T-helper 1 cell treated with Interleukin-12 subunit alpha and Interleukin-12 subunit beta and Interleukin-4 antibody, amounts not matched to agents 30 μg/mL and 1 μg/mL, for 36 hours (primary cell): ENCODE measurements at regions not wholly inside any gene's neighbourhood (a gene's known extent, or its start where the extent isn't known, plus 50 kb on each side); places are given as distances from the start of the nearest gene placed in this dataset.
"Not testable (repeated sequence)": the region's sequence is repeated elsewhere in the genome, so short reads cannot be mapped to it uniquely, and the experiment has no call there.

Experiments
- H3K27ac Mint-ChIP-seq: one replicate; pipeline ENCODE4 v1.8.0; 2021; ENCODE audit warnings: mild to moderate bottlenecking, mixed read lengths
- H3K27me3 Mint-ChIP-seq: one replicate; pipeline ENCODE4 v1.8.0; 2021; ENCODE audit warnings: low read depth, mixed read lengths
- H3K36me3 Mint-ChIP-seq: one replicate; pipeline ENCODE4 v1.8.0; 2021; ENCODE audit warnings: low read depth, mixed read lengths
- H3K4me1 Mint-ChIP-seq: one replicate; pipeline ENCODE4 v1.8.0; 2021; ENCODE audit warnings: low read depth, mixed read lengths
- H3K4me3 Mint-ChIP-seq: one replicate; pipeline ENCODE4 v1.8.0; 2021; ENCODE audit warnings: mild to moderate bottlenecking, moderate library complexity, mixed read lengths
- H3K9me3 Mint-ChIP-seq: one replicate; pipeline ENCODE4 v1.8.0; 2021; ENCODE audit warnings: mixed read lengths

DNA sequence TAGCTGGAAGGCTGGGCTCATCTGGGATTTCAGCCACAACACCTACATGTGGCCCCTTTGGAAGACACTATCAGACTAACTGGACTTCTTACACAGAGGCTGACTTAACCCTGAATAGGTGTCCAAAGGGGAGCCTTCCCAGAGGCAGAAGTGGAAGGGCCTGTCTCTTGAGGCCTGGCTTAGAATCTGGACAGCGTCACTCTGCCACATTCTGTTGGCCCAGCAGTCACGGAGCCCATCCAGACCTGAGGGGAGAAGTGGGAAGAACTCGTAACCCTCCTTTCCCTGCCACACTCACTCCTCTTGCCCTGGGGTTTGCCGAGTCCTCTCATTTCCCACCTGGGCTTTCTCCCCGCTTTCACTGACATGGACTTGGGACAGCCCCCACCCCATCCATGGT lies 170.5 kb downstream of the C16orf95 start:
- no peak overlapping the region for H3K27ac Mint-ChIP-seq
- H3K27me3 Mint-ChIP-seq = peaks cover 1% of the 10 kb centered on the region

DNA sequence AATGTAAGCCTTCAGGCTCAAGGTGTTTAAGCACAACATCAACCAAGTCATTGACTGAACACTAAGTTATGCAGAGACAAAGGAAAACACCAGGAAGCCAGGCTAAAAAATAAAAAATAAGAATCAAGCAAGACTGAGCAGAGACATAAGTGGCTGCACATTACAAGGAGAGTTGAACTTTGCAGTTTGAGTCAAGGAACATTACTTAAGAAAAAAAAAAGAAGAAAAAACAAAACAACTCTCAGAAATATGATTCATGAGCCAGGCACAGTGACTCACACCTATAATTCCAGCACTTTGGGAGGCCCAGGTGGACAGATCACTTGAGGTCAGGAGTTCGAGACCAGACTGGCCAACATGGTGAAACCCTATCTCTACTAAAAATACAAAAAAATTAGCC lies 168.1 kb downstream of the C16orf95 start:
- Mint-ChIP-seq H3K27me3 (no peaks in the 10 kb centered on the region), H3K9me3 (peaks cover 55% of the 10 kb centered on the region), H3K36me3 (no peaks in the 10 kb centered on the region)

More for the DNA sequence above, 170.5 kb downstream of the C16orf95 start:
- no peak overlapping the region for H3K4me3 Mint-ChIP-seq
- H3K4me1 Mint-ChIP-seq = no peaks in the 10 kb centered on the region
- peaks cover 46% of the 10 kb centered on the region for H3K9me3 Mint-ChIP-seq
- no peaks in the 10 kb centered on the region for H3K36me3 Mint-ChIP-seq

DNA sequence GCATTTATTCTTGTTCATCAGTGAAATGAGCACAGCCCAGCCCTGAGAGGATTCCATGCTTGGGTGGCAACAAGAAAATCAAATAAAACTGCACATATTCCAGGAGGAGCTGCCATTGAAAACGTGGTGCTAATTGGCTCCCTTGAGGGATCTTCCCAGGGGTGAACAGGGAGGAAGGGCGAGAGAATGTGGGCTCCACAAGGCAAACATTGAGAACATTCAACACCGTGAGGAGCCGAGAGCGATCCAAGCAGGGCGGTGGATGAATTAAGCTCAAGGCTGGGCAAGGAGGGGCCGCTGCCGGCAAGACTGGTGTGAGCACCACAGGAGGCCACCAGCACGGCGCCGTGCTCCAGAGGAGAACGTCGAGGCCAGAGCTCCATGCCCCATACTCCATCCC lies 166.9 kb downstream of the C16orf95 start:
- Mint-ChIP-seq H3K27me3 (no peaks in the 10 kb centered on the region), H3K9me3 (peaks cover 52% of the 10 kb centered on the region), H3K36me3 (no peaks in the 10 kb centered on the region), H3K4me1 (no peaks in the 10 kb centered on the region), H3K4me3 (no peak overlapping the region), H3K27ac (no peak overlapping the region)

More for the DNA sequence above, 168.1 kb downstream of the C16orf95 start:
- Mint-ChIP-seq H3K4me1 (no peaks in the 10 kb centered on the region), H3K27ac (no peak overlapping the region), H3K4me3 (no peak overlapping the region)

DNA sequence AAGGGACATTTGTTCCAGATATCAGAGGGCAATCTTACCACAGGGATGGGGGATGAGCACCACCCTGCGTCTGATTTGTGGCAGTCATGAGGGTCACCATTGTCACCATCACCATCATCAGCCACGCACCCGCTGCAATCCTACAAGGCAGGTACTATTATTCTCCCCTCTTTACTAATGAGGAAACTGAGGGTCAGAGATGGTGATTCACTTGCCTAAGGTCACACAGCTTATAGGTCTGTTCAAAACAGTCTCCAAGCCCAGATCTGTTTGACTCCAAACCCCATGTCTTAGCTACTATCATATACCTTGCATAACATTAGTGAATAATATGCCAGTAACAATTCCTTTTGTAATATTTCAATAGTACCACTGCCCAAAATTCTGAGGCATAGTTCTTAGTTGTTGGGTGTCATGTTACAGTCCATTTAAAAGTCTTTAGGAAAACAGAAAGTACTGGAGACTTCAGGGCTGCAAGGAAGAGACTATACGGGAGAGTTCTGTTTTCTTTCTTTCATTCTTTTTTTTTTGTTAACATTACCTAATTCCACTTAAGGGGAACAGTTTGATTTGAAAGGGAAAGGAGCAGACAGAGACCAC lies 166.4 kb downstream of the C16orf95 start:
- H3K27ac Mint-ChIP-seq = no peak overlapping the region
- H3K36me3 Mint-ChIP-seq = no peaks in the 10 kb centered on the region
- H3K27me3 Mint-ChIP-seq = no peaks in the 10 kb centered on the region
- peaks cover 51% of the 10 kb centered on the region for H3K9me3 Mint-ChIP-seq
- H3K4me3 Mint-ChIP-seq = no peak overlapping the region
- no peaks in the 10 kb centered on the region for H3K4me1 Mint-ChIP-seq

DNA sequence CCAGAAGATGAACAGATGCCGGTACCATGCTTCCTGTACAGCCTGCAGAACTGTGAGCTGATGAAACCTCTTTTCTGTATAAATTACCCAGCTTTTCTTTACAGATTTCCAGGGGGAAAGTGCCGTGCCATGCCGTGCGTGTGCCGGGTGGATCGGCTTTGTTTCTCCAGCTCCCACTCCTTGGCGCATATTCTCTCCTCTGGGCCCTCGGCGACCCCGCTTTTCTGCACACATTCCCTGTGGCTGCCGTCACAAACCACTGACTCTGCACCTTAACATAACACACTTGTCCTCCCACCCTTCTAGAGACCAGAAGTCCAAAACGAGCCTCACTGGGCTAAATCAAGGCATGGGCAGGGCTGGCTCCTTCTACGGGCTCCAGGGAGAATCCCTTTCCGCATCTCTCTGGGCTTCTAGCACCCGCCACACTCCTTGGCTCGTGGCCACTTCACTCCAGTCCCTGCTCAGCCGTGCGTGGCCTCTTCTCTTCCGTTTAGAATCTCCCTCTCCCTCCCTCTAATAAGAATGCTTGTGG lies 164.9 kb downstream of the C16orf95 start:
- Mint-ChIP-seq H3K27ac (peak overlapping the region; percentile 31), H3K36me3 (no peaks in the 10 kb centered on the region)

DNA sequence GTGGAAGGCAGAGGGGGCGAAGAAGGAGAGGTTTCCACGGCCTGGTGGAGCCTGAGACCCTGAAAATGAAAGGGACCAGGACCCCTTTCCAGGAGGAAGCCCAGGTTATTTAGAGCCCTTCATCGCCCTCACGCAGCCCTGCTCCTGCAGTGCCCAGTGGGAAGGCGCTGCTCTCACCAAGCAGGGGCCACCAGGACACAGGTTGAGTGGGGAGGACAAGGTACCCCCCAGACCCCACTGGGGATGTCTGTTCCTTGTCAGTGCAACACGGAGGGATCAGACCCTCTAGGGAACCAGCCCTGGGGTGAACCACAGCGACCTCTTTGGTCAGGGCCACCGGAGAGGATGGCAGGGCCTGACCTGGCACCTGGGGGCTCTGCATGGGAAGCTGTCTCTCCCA lies 163.9 kb downstream of the C16orf95 start:
- Mint-ChIP-seq H3K4me1 (no peaks in the 10 kb centered on the region), H3K4me3 (no peak overlapping the region), H3K9me3 (peaks cover 37% of the 10 kb centered on the region), H3K27me3 (no peaks in the 10 kb centered on the region), H3K27ac (no peak overlapping the region), H3K36me3 (no peaks in the 10 kb centered on the region)

More for the DNA sequence above, 164.9 kb downstream of the C16orf95 start:
- Mint-ChIP-seq H3K27me3 (no peaks in the 10 kb centered on the region), H3K4me1 (no peaks in the 10 kb centered on the region), H3K4me3 (no peak overlapping the region), H3K9me3 (peaks cover 45% of the 10 kb centered on the region)

DNA sequence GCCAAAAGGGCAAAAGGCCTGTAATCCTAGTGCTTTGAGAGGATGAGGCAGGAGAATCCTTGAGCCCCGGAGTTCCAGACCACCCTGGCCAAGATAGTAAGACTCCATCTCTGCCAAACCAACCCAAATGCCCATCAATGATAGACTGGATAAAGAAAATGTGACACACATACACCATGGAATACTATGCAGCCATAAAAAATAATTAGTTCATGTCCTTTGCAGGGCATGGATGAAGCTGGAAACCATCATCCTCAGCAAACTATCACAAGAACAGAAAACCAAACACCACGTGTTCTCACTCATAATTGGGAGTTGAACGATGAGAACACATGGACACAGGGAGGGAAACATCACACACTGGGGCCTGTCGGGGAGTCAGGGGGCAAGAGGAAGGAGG lies 161.9 kb downstream of the C16orf95 start:
- not testable (repeated sequence) for H3K4me1 Mint-ChIP-seq

DNA sequence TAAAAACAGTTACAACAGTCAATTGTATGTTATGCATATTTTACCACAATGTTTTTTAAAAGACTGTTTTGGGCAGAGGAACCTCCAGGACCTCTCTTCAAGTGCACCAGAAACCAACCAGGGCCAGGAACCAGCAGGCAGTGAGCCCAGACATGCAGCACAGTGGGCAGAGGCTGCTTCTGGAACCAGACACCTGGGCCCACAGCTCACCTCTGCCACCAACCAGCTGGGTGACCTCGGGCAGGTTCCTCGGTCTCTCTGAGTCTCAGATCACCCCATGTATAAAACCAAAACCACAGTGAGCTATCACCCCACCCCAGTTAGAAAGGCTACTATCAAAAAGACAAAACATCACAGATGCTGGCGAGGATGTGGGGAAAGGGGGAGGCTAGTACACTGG lies 161.0 kb downstream of the C16orf95 start:
- H3K27ac Mint-ChIP-seq = no peak overlapping the region
- no peaks in the 10 kb centered on the region for H3K27me3 Mint-ChIP-seq
- H3K36me3 Mint-ChIP-seq = no peaks in the 10 kb centered on the region
- no peaks in the 10 kb centered on the region for H3K4me1 Mint-ChIP-seq
- H3K9me3 Mint-ChIP-seq = peaks cover 17% of the 10 kb centered on the region
- H3K4me3 Mint-ChIP-seq = no peak overlapping the region

More for the DNA sequence above, 161.9 kb downstream of the C16orf95 start:
- not testable (repeated sequence) for H3K36me3 Mint-ChIP-seq, H3K27ac Mint-ChIP-seq, H3K4me3 Mint-ChIP-seq, H3K27me3 Mint-ChIP-seq
- peaks cover 26% of the 10 kb centered on the region for H3K9me3 Mint-ChIP-seq

DNA sequence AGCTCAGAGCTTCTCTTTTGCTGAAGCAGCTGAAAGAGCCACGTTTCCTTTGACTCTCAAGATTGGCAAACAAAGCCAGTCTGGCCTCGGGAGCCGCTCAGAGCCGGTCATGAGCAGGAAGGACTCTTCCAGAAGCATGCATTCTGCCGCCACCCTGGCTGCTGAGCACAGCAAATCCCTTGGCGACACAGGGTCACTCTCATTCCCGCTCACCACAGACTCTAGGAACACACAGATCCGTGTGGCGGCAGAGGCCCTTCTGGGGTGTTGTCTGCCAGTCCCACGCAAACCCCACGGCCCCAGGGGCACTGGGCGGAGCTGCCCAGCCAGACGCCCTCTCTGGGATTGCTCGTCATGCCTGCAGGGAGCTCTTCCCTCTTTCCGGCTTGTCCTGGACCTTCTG lies 157.0 kb downstream of the C16orf95 start:
- H3K27ac Mint-ChIP-seq = no peak overlapping the region
- H3K27me3 Mint-ChIP-seq = peaks cover 3% of the 10 kb centered on the region
- H3K9me3 Mint-ChIP-seq = peaks cover 9% of the 10 kb centered on the region
- H3K36me3 Mint-ChIP-seq = peaks cover 3% of the 10 kb centered on the region
- peaks cover 1% of the 10 kb centered on the region for H3K4me1 Mint-ChIP-seq
- no peak overlapping the region for H3K4me3 Mint-ChIP-seq

DNA sequence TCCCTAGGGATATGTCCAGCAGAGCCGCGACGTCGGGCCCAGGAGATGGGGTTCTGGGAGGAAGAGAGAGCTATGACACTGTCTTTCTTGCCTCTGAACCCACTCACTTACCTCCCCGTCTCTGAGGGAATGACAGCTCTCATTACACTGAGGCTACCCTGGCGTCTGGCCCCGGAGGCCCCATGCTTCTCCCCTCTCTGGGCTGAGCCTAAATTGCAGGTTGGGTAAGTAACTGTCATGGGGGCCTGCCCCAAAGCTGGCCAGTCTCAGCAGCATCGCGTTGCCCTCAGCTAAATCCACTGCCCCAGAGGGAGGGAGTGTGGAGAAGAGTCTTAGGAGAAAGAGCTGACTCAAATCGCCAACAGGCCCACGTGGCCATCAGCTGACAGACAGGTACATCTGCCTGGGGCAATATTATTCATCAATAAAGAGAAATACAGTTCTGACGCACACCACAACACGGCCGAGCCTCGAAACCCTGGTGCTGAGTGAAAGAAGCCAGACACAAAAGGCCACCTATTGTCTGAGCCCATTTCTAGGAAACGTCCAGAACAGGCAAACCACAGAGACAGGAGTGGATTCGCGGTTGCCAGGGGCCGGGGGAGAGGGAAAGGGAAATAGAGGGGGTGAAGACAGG lies 156.4 kb downstream of the C16orf95 start:
- Mint-ChIP-seq H3K36me3 (peaks cover 3% of the 10 kb centered on the region), H3K4me1 (peaks cover 1% of the 10 kb centered on the region), H3K27me3 (peaks cover 3% of the 10 kb centered on the region), H3K4me3 (no peak overlapping the region), H3K27ac (no peak overlapping the region), H3K9me3 (peaks cover 9% of the 10 kb centered on the region)

DNA sequence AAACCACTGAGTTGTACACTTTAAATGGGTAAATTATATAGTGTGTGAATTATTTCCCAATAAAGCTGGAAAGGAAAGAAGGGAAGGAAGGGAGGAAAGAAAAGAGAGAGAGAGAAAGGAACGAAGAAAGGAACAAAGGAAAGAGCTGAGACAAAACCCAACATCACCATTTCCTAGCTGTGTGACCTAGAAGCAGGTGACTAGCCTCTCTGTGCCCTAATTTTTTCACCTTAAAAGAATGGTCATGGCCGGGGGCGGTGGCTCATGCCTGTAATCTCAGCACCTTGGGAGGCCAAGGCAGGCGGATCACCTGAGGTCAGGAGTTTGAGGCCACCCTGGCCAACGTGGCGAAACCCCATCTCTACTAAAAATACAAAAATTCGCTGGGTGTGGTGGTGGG lies 155.8 kb downstream of the C16orf95 start:
- not testable (repeated sequence) for H3K4me3 Mint-ChIP-seq, H3K27ac Mint-ChIP-seq, H3K4me1 Mint-ChIP-seq, H3K9me3 Mint-ChIP-seq, H3K27me3 Mint-ChIP-seq, H3K36me3 Mint-ChIP-seq

DNA sequence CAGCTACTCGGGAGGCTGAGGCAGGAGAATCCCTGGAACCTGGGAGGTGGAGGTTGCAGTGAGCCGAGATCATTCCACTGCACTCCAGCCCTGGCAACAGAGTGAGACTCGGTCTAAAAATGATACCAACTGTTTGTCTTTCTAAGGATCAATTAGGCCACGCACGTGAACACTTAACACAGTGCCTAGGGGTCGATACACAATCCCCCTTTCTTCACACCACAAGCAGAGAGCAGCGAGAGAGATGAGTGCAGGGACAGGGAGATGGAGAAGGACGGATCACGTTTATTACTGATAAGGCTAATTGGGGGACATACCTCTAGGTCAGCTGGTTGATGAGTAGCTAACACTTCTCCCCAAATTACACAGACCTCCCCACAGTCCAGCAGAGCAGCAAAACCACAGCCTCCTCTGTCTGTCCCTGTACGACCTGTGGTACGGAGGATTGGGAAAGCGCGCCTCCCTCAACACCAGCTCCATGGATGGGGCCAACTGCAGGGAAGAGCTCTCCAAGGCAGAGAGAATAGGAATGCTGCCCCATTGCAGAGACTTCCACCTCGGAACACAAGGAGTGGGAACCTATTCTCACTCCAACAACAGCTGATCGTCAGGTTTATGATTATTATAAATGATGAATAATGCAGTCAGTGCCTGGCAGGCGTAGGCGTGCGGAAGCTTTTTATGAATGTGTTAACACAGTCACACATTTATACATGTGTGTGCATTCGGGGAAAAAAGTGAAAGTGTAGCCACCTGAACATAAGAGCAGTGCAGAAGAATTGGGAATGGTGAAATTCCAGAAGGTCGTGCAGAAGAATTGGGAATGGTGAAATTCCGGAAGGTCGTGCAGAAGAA lies 155.1 kb downstream of the C16orf95 start:
- peaks cover 3% of the 10 kb centered on the region for H3K36me3 Mint-ChIP-seq
- H3K4me3 Mint-ChIP-seq = no peak overlapping the region
- H3K9me3 Mint-ChIP-seq = peaks cover 9% of the 10 kb centered on the region
- peaks cover 3% of the 10 kb centered on the region for H3K27me3 Mint-ChIP-seq
- peaks cover 2% of the 10 kb centered on the region for H3K4me1 Mint-ChIP-seq
- H3K27ac Mint-ChIP-seq = peak overlapping the region; percentile 70

DNA sequence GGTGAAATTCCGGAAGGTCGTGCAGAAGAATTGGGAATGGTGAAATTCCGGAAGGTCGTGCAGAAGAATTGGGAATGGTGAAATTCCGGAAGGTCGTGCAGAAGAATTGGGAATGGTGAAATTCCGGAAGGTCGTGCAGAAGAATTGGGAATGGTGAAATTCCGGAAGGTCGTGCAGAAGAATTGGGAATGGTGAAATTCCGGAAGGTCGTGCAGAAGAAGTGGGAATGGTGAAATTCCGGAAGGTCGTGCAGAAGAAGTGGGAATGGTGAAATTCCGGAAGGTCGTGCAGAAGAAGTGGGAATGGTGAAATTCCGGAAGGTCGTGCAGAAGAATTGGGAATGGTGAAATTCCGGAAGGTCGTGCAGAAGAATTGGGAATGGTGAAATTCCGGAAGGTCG lies 154.4 kb downstream of the C16orf95 start:
- H3K4me1 Mint-ChIP-seq, H3K27me3 Mint-ChIP-seq, H3K9me3 Mint-ChIP-seq, H3K27ac Mint-ChIP-seq, H3K4me3 Mint-ChIP-seq, H3K36me3 Mint-ChIP-seq: not testable (repeated sequence)

DNA sequence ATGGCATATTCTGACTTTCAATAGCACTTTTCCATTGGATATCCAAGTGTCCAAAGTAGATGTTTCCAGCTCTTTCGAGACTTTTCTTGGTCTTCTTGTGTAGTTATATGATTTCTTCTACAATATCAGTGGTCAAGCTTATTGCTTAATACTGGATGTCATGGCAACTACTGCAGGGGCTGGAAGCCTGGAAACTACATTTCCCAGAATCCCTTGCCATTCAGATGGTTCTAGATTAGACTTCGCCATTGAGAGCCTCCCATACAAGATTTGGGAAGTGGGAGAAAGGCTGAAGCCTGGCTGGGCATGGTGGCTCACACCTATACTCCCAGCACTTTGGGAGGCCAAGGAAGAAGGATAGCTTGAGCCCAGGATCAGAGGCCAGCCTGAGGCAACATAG lies 153.6 kb downstream of the C16orf95 start:
- Mint-ChIP-seq H3K9me3 (peaks cover 9% of the 10 kb centered on the region), H3K27me3 (peaks cover 3% of the 10 kb centered on the region), H3K36me3 (peaks cover 3% of the 10 kb centered on the region), H3K4me3 (no peak overlapping the region), H3K27ac (no peak overlapping the region), H3K4me1 (peaks cover 3% of the 10 kb centered on the region)

DNA sequence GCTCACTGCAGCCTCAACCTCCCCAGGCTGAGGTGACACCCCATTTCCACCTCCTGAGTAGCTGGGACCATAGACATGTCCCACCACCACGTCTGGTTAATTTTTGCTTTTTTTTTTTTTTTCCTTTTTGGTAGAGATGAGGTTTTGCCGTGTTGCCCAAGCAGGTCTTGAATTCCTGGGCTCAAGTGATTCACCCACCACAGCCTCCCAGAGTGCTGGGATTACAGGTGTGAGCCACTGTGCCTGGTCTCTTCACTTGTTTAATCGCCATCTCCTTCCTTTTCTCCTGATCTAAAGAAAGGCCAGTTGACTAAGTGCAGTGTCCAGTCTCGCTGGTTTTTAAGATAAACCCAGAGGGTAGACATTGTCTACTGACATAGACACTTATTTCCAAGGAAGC lies 152.0 kb downstream of the C16orf95 start:
- Mint-ChIP-seq H3K27me3 (peaks cover 3% of the 10 kb centered on the region), H3K36me3 (peaks cover 3% of the 10 kb centered on the region), H3K4me1 (peaks cover 3% of the 10 kb centered on the region), H3K9me3 (peaks cover 9% of the 10 kb centered on the region), H3K27ac (no peak overlapping the region), H3K4me3 (no peak overlapping the region)
